ENCODE measurements at regions not wholly inside any gene's neighbourhood (a gene's known extent, or its start where the extent isn't known, plus 50 kb on each side); places are given as distances from the start of the nearest gene placed in this dataset.

- Histone ChIP-seq H3K9me3 (ENCODE audit: control insufficient read depth, low read depth, low read length) (no peaks in the 10 kb centered on the region), H4K91ac (ENCODE audit: insufficient read length, low read depth, low read length) (no peak overlapping the region), H3K23me2 (ENCODE audit: insufficient read length, low read depth, low read length, poor library complexity, severe bottlenecking) (no peaks in the 10 kb centered on the region), H3K79me1 (ENCODE audit: insufficient read depth, low read depth, low read length, poor library complexity, severe bottlenecking) (no peaks in the 10 kb centered on the region), H3K27ac (ENCODE audit: insufficient read length, low read depth, low read length) (no peak overlapping the region), H3K23ac (ENCODE audit: insufficient read length, low read depth, low read length) (no peak overlapping the region), H2BK120ac (ENCODE audit: low read depth, low read length, poor library complexity, severe bottlenecking) (no peak overlapping the region), H3K9ac (ENCODE audit: extremely low read depth, insufficient read length, low read length) (no peak overlapping the region), H3K18ac (ENCODE audit: insufficient read length, low read depth, low read length) (no peak overlapping the region), H3T11ph (ENCODE audit: low read length) (no peak overlapping the region), H4K20me1 (ENCODE audit: control insufficient read depth, insufficient read depth, insufficient read length) (no peaks in the 10 kb centered on the region), H2AK5ac (ENCODE audit: insufficient read length, low read length) (no peak overlapping the region), H3K4me2 (ENCODE audit: insufficient read depth, insufficient read length, low read length) (no peak overlapping the region), H2BK5ac (ENCODE audit: insufficient read length, low read length) (no peak overlapping the region), H2BK15ac (ENCODE audit: low read depth, low read length) (no peak overlapping the region), H4K8ac (replicated peaks; ENCODE audit: insufficient read length, low read depth, low read length) (no peak overlapping the region), H3K4ac (ENCODE audit: low read depth, low read length) (no peak overlapping the region), H3K27me3 (ENCODE audit: insufficient read depth, low read length) (no peaks in the 10 kb centered on the region), H3K4me1 (ENCODE audit: insufficient read depth, low read length) (no peaks in the 10 kb centered on the region), H2BK12ac (ENCODE audit: insufficient read length, low read depth, low read length) (no peak overlapping the region), H3K14ac (ENCODE audit: insufficient read depth, low read length) (no peak overlapping the region), H2AFZ (ENCODE audit: low read length) (no peak overlapping the region), H2BK20ac (ENCODE audit: low read depth, low read length, poor library complexity, severe bottlenecking) (no peak overlapping the region), H4K5ac (ENCODE audit: insufficient read length, low read depth, low read length) (no peak overlapping the region), H3K79me2 (ENCODE audit: insufficient read depth, low read length) (no peaks in the 10 kb centered on the region), H3K56ac (ENCODE audit: insufficient read length, low read depth, low read length) (no peak overlapping the region)
- H3K27me3 Mint-ChIP-seq (ENCODE audit: low read depth): no peaks in the 10 kb centered on the region
- no CpG with 5 or more reads among the region's 2 CpGs for whole genome bisulfite sequencing (ENCODE audit: extremely low coverage, insufficient read length, low lambda C conversion rate)
- peaks cover 0 to 9% (median 0%) of the 10 kb centered on the region in 3 experiments; a peak in 4 of 7 replicates for H3K36me3 Mint-ChIP-seq (ENCODE audit: insufficient read depth in 1 of 3, low read depth in 3 of 3)
- TF ChIP-seq CTCF (conservative IDR thresholded peaks at IDR 0.05): no peak
- peaks cover 0 to 4% of the 10 kb centered on the region in 2 experiments; a peak in 2 of 4 replicates for H3K4me1 Mint-ChIP-seq
- peaks cover 8 to 10% of the 10 kb centered on the region in 2 experiments; a peak in 4 of 5 replicates for H3K9me3 Mint-ChIP-seq
- no peak overlapping the region for H3K27ac Mint-ChIP-seq
- no peak for DNase-seq
- H3K4me3 Mint-ChIP-seq: no peak overlapping the region
These were observed 1239.4 kb downstream of the TECRL start for GRCh38 chr4:63169836-63170235.

Data from H9 (cell line).